GM23248 (cell line): ENCODE measurements at regions not wholly inside any gene's neighbourhood (a gene's known extent, or its start where the extent isn't known, plus 50 kb on each side); places are given as distances from the start of the nearest gene placed in this dataset.

Experiments
- EZH2 ChIP-seq: fragments of 200-600 bp; sonication (generic); IDR thresholded peaks from 2 replicates; pipeline ENCODE4 v1.6.1; 2018; ENCODE audit warnings: antibody characterized with exemption, mild to moderate bottlenecking; ENCODE audit not compliant: insufficient read depth, poor library complexity, severe bottlenecking
- EZH2phosphoT487 ChIP-seq: fragments of 200-600 bp; sonication (generic); IDR thresholded peaks from 2 replicates; pipeline ENCODE4 v1.6.1; 2018; ENCODE audit warnings: antibody characterized with exemption, moderate library complexity, mild to moderate bottlenecking, low read depth; ENCODE audit not compliant: insufficient read depth

DNA sequence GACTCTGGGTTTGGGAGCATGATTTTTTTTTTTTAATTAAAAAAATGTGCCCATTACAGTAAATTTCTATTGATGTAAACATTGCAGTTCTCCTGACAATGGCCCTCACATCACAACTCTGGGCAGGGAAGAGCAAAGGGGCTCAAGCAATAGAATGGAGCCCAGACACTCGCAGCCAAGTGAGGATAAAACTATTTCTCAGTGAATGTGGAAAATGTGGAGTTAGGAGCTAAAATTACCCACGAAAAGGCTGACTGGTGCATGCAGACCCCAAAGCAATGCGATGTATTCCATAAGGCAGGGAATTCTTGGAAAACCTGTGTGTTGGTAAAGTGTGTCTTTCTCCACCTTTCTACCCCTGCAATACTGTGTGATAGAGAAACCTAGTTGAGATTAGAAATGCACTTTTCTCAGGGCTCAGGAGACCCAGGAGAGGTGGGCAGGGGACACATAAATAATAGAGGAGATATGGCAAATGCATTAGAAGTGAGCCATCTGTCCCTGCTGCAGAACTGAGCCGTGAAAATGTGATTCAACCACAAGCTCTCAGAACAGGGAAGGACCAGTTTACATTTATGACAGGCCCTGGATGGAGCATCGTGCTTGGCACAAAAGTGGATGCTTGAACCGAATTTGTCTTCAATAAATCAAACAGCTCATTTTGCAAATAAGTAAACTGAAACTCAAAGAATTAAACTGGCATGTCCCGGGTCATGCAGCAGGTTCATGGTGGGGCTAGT lies 100.1 kb downstream of the MYCN start:
- TF ChIP-seq EZH2phosphoT487: no peak
- TF ChIP-seq EZH2: no peak
